H9 (cell line): ENCODE measurements at regions not wholly inside any gene's neighbourhood (a gene's known extent, or its start where the extent isn't known, plus 50 kb on each side); places are given as distances from the start of the nearest gene placed in this dataset.

ENCODE experiments used
- DNase-seq: peaks from one replicate; pipeline ENCODE4 v3.0.0-alpha.2; 2017
- H2AFZ ChIP-seq: one replicate; pipeline ENCODE4 v1.6.1; 2013; ENCODE audit warnings: mild to moderate bottlenecking, low read length, control low read depth, moderate library complexity
- H2AK5ac ChIP-seq: 2 replicates; pipeline ENCODE4 v1.6.1; 2013; ENCODE audit warnings: low read length, control low read depth, mixed read lengths; ENCODE audit not compliant: insufficient read length
- H2BK120ac ChIP-seq: one replicate; pipeline ENCODE4 v1.6.1; 2013; ENCODE audit warnings: low read depth, mild to moderate bottlenecking, low read length, control low read depth, inconsistent platforms; ENCODE audit not compliant: poor library complexity, severe bottlenecking
- H2BK12ac ChIP-seq: 2 replicates; pipeline ENCODE4 v1.6.1; 2013; ENCODE audit warnings: low read length, control low read depth, mixed read lengths, low read depth; ENCODE audit not compliant: insufficient read length
- H2BK15ac ChIP-seq: 2 replicates; pipeline ENCODE4 v1.6.1; 2013; ENCODE audit warnings: low read depth, low read length, control low read depth
- H2BK20ac ChIP-seq: one replicate; pipeline ENCODE4 v1.6.1; 2013; ENCODE audit warnings: low read depth, mild to moderate bottlenecking, low read length, control low read depth, inconsistent platforms; ENCODE audit not compliant: poor library complexity, severe bottlenecking
- H2BK5ac ChIP-seq: 2 replicates; pipeline ENCODE4 v1.6.1; 2013; ENCODE audit warnings: low read length, control low read depth, mixed read lengths; ENCODE audit not compliant: insufficient read length
- H3K14ac ChIP-seq: 2 replicates; pipeline ENCODE4 v1.6.1; 2013; ENCODE audit warnings: low read length, control low read depth; ENCODE audit not compliant: insufficient read depth
- H3K18ac ChIP-seq: 2 replicates; pipeline ENCODE4 v1.6.1; 2013; ENCODE audit warnings: low read depth, mild to moderate bottlenecking, mixed read lengths, low read length, control low read depth; ENCODE audit not compliant: insufficient read length
- H3K23ac ChIP-seq: 2 replicates; pipeline ENCODE4 v1.6.1; 2013; ENCODE audit warnings: low read length, control low read depth, mixed read lengths, low read depth; ENCODE audit not compliant: insufficient read length
- H3K23me2 ChIP-seq: 2 replicates; pipeline ENCODE4 v1.6.1; 2013; ENCODE audit warnings: low read depth, mild to moderate bottlenecking, mixed read lengths, low read length, control low read depth; ENCODE audit not compliant: insufficient read length, poor library complexity, severe bottlenecking
- H3K27ac ChIP-seq: 2 replicates; pipeline ENCODE4 v1.5.1; 2013; ENCODE audit warnings: low read length, control low read depth, mixed read lengths, low read depth; ENCODE audit not compliant: insufficient read length
- H3K27me3 ChIP-seq: 2 replicates; pipeline ENCODE4 v1.6.1; 2013; ENCODE audit warnings: low read length, control low read depth, inconsistent platforms; ENCODE audit not compliant: insufficient read depth
- H3K4ac ChIP-seq: 2 replicates; pipeline ENCODE4 v1.6.1; 2013; ENCODE audit warnings: low read depth, mild to moderate bottlenecking, control low read depth, inconsistent platforms, low read length, moderate library complexity
- H3K4me1 ChIP-seq: 2 replicates; pipeline ENCODE4 v1.6.1; 2013; ENCODE audit warnings: low read length, control low read depth, inconsistent platforms; ENCODE audit not compliant: insufficient read depth
- H3K4me2 ChIP-seq: 2 replicates; pipeline ENCODE4 v1.6.1; 2013; ENCODE audit warnings: low read length, control low read depth, mixed read lengths; ENCODE audit not compliant: insufficient read length, insufficient read depth
- H3K56ac ChIP-seq: 2 replicates; pipeline ENCODE4 v1.6.1; 2013; ENCODE audit warnings: low read depth, mild to moderate bottlenecking, mixed read lengths, low read length, control low read depth; ENCODE audit not compliant: insufficient read length
- H3K79me1 ChIP-seq: 2 replicates; pipeline ENCODE4 v1.6.1; 2013; ENCODE audit warnings: low read depth, mild to moderate bottlenecking, moderate library complexity, low read length, control low read depth, inconsistent platforms; ENCODE audit not compliant: insufficient read depth, poor library complexity, severe bottlenecking
- H3K79me2 ChIP-seq: 2 replicates; pipeline ENCODE4 v1.6.1; 2013; ENCODE audit warnings: low read length, control low read depth, inconsistent platforms; ENCODE audit not compliant: insufficient read depth
- H3K9ac ChIP-seq: 2 replicates; pipeline ENCODE4 v1.6.1; 2013; ENCODE audit warnings: low read length, control low read depth, mixed read lengths; ENCODE audit not compliant: insufficient read length; ENCODE audit errors: extremely low read depth
- H3K9me3 ChIP-seq: one replicate; pipeline ENCODE4 v1.6.1; 2013; ENCODE audit warnings: low read depth, low read length, inconsistent platforms; ENCODE audit not compliant: control insufficient read depth
- H3T11ph ChIP-seq: one replicate; pipeline ENCODE4 v1.6.1; 2013; ENCODE audit warnings: mild to moderate bottlenecking, low read length, control low read depth, inconsistent platforms
- H4K20me1 ChIP-seq: one replicate; pipeline ENCODE4 v1.6.1; 2013; ENCODE audit not compliant: control insufficient read depth, insufficient read length, insufficient read depth
- H4K5ac ChIP-seq: 2 replicates; pipeline ENCODE4 v1.6.1; 2013; ENCODE audit warnings: low read depth, mild to moderate bottlenecking, mixed read lengths, low read length, control low read depth; ENCODE audit not compliant: insufficient read length
- H4K8ac ChIP-seq: replicated peaks from 2 replicates; pipeline ENCODE4 v1.6.1; 2013; ENCODE audit warnings: low read length, control low read depth, mixed read lengths, low read depth; ENCODE audit not compliant: insufficient read length
- H4K91ac ChIP-seq: 2 replicates; pipeline ENCODE4 v1.6.1; 2013; ENCODE audit warnings: low read depth, mild to moderate bottlenecking, moderate library complexity, mixed read lengths, low read length, control low read depth; ENCODE audit not compliant: insufficient read length
- H3K27ac Mint-ChIP-seq, 3 experiments: 2 replicates in 2 of 3; 3 replicates in 1 of 3; pipeline ENCODE4 v1.8.0; 2020 to 2021; ENCODE audit warnings: mixed read lengths in 3 of 3, mild to moderate bottlenecking in 1 of 3, moderate library complexity in 1 of 3
- H3K27me3 Mint-ChIP-seq: 2 replicates; pipeline ENCODE4 v1.8.0; 2021; ENCODE audit warnings: low read depth, mild to moderate bottlenecking, moderate library complexity, mixed read lengths
- H3K36me3 Mint-ChIP-seq, 3 experiments: 2 replicates in 2 of 3; 3 replicates in 1 of 3; pipeline ENCODE4 v1.8.0; 2020 to 2021; ENCODE audit warnings: low read depth in 3 of 3, mixed read lengths in 3 of 3; ENCODE audit not compliant: insufficient read depth in 1 of 3
- H3K4me1 Mint-ChIP-seq, 2 experiments: 2 replicates each; pipeline ENCODE4 v1.8.0; 2020; ENCODE audit warnings: mixed read lengths in 2 of 2
- H3K4me3 Mint-ChIP-seq, 2 experiments: 2 replicates in 1 of 2; 3 replicates in 1 of 2; pipeline ENCODE4 v1.8.0; 2020 to 2021; ENCODE audit warnings: mild to moderate bottlenecking in 2 of 2, mixed read lengths in 2 of 2, moderate library complexity in 1 of 2
- H3K9me3 Mint-ChIP-seq, 2 experiments: 2 replicates in 1 of 2; 3 replicates in 1 of 2; pipeline ENCODE4 v1.8.0; 2020; ENCODE audit warnings: mild to moderate bottlenecking in 2 of 2, mixed read lengths in 2 of 2, moderate library complexity in 1 of 2
- WGBS: extraction: QIAGEN DNeasy Blood & Tissue Kit; methylation state at CpG from one replicate; pipeline ENCODE4 v1.1.7; 2013; ENCODE audit warnings: missing lambda C conversion rate, low lambda C conversion rate, mixed read lengths; ENCODE audit not compliant: insufficient read length; ENCODE audit errors: extremely low coverage; 5-methylcytosine and 5-hydroxymethylcytosine counted together
- TF ChIP-seq, protein P1 (sequence below): fragments of 200-600 bp; sonication (generic); conservative IDR thresholded peaks from 3 replicates; pipeline ENCODE4 v1.8.0; 2021; ENCODE audit warnings: antibody characterized with exemption, mild to moderate bottlenecking

DNA sequence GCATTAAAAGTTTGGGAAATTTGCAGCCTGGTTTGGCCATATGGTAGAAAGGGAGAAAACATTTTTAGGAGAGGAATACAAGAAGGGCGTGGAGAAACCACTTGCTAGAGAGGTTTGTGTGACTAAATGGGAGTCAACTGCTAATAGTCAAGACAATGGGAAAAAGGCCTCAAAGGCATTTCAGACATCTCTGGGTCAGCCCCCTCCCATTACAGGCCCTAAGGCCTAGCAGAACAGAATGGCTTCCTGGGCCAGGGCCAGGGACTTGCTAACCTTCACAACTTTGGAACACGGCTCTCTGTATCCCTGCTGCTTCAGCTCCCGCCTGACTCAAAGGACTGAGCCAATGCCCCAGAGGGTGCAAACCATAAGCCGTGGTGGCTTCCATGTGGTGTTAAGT is 752.3 kb upstream of the ADAMTS5 start:
- Histone ChIP-seq H2AK5ac (no peak overlapping the region), H3K4ac (no peak overlapping the region), H2AFZ (no peak overlapping the region), H3K56ac (no peak overlapping the region), H2BK20ac (no peak overlapping the region), H3K27ac (no peak overlapping the region), H3K9ac (no peak overlapping the region), H3K4me2 (no peak overlapping the region), H3K23me2 (no peaks in the 10 kb centered on the region), H3K27me3 (no peaks in the 10 kb centered on the region), H3K14ac (no peak overlapping the region), H2BK12ac (no peak overlapping the region), H2BK5ac (no peak overlapping the region), H3K4me1 (no peaks in the 10 kb centered on the region), H3T11ph (no peak overlapping the region), H2BK15ac (no peak overlapping the region), H4K91ac (no peak overlapping the region), H3K18ac (no peak overlapping the region), H3K79me2 (no peaks in the 10 kb centered on the region), H4K5ac (no peak overlapping the region), H4K20me1 (no peaks in the 10 kb centered on the region), H3K79me1 (no peaks in the 10 kb centered on the region), H3K23ac (no peak overlapping the region), H3K9me3 (no peaks in the 10 kb centered on the region), H2BK120ac (no peak overlapping the region), H4K8ac (no peak overlapping the region)
- Mint-ChIP-seq H3K36me3 (peaks cover 1 to 18% (median 1%) of the 10 kb centered on the region in 3 experiments; a peak in 5 of 7 replicates), H3K4me3 (no peak overlapping the region), H3K27ac (no peak overlapping the region), H3K27me3 (no peaks in the 10 kb centered on the region), H3K9me3 (peaks cover 6 to 11% of the 10 kb centered on the region in 2 experiments), H3K4me1 (peaks cover 0 to 8% of the 10 kb centered on the region in 2 experiments; a peak in 2 of 4 replicates)
- no CpG with 5 or more reads among the region's 4 CpGs for WGBS
- TF ChIP-seq, protein P1, sequence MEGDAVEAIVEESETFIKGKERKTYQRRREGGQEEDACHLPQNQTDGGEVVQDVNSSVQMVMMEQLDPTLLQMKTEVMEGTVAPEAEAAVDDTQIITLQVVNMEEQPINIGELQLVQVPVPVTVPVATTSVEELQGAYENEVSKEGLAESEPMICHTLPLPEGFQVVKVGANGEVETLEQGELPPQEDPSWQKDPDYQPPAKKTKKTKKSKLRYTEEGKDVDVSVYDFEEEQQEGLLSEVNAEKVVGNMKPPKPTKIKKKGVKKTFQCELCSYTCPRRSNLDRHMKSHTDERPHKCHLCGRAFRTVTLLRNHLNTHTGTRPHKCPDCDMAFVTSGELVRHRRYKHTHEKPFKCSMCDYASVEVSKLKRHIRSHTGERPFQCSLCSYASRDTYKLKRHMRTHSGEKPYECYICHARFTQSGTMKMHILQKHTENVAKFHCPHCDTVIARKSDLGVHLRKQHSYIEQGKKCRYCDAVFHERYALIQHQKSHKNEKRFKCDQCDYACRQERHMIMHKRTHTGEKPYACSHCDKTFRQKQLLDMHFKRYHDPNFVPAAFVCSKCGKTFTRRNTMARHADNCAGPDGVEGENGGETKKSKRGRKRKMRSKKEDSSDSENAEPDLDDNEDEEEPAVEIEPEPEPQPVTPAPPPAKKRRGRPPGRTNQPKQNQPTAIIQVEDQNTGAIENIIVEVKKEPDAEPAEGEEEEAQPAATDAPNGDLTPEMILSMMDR = no peak
- DNase-seq = no peak
